NOMO-1 treated with DMSO at 0.1 percent for 48 hours (cell line): ENCODE measurements at regions not wholly inside any gene's neighbourhood (a gene's known extent, or its start where the extent isn't known, plus 50 kb on each side); places are given as distances from the start of the nearest gene placed in this dataset.

Source experiments
- DNase-seq: peaks from one replicate; lab custom pipeline; 2025; ENCODE audit not compliant: unreplicated experiment; lab: John Stamatoyannopoulos, UW

GRCh38 chr11:112579282-112579681 is 318.6 kb upstream of the PLET1 start:
- DNase-seq, result no peak

DNA sequence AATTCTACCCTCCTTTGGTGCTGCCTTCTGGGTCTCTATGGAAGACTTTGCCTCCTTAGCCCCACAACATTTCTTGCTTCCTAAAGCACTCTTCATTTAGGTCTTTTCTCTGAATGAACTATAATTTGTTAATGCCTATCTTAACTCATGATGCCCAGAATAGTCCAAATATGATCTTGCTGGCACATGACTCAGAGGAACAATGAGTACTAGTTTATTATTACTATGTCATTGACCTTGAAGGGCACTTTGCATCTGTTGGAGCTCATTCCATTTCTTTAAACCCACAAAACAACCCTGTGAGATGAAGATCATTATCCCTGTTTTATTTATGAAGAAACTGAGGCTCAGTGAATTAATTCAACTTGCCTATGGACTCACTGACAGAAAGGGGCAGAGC is 320.2 kb upstream of the PLET1 start:
- DNase-seq, result no peak

GRCh38 chr11:112581747-112582146 is 321.1 kb upstream of the PLET1 start:
- no peak for DNase-seq

DNA sequence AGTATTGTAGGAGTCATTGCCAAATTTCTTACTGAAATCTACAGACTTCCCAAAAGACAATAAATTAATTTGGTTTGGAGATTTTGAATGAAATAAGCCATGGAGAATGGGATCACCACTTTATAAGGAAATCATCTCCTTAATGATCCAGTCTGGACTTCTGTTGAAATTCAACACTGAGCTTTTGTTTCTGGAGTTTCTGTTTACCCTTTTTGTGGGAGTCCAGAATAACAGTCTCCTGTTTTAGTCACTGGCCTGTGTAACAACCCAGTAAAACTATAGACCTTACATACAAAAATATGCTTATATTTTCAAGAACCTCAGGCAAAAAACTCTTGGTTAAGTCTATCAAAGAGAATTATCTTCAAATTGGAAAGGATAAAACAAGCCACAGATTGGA is 321.7 kb upstream of the PLET1 start:
- DNase-seq, result no peak

DNA sequence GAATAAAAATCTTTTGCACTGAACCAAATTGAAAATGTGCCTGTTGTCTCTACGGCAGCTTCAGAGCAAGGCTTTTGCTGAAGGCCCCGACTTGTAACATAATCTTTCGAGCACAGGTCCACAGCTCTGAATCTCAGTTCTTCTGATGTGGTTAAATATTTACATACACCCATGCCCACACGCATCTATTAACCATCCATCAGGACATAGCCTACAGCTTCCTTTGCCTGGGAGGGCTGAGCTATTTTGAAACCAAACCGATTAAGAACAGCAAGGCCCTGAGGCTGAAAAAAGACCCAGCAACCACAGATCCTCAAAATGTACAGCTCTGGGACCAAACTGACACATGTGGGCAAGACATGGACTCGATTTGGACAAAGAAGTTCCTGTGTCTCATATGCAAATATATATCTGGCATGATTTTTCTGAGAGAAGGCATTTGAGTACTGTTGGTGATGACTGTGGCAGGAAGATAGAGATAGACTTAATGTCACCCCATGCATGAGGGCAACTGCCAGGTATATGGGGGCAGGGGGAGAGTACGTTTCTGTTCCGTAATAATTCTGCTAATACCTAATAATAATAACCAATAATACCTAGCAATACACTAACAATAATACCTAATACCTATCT is 322.7 kb upstream of the PLET1 start:
- DNase-seq, result no peak

- DNase-seq, result no peak
Measured at GRCh38 chr11:112584672-112585071, 324.0 kb upstream of the PLET1 start.

DNA sequence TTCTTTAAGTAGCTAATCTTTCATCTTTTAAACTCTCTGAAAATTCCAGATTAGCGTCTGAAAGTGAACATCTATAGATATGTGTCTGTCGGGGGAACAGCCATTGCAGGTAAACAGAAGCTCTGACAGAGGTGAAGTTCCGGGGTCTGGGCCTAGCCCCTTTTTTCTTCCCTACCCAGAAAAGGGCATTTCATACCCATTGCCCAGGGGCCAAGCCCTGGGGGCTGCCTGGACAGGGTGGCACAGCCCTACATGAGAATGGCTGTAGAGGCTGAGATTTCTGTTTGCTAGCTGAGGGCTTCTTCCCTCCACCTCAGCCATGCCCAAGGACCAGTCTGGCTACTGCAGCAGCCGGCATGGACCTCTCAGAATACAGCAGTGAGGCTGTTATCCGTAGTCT is 327.0 kb upstream of the PLET1 start:
- no peak for DNase-seq

GRCh38 chr11:112588252-112588694 is 327.6 kb upstream of the PLET1 start:
- peak; percentile 73 for DNase-seq

DNA sequence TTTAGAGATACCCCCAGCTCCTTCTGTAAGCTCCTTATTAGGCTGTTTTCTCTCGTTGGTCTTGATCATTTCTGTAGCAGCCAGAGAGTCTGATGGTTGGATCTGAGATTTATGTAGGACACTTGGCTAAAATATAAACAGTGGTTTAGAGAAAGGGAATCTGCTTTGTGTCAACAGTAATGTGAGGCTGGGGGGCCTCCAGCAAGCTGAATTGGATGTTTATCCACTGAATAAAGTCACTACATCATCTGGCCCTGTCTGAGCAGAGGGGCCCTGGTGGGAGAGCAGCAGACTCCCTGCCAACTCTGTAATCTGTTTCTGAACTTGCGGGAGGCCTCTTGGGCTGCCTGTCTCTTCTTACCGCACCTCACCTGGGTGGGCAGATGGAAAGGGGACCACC is 328.5 kb upstream of the PLET1 start:
- DNase-seq, result no peak

GRCh38 chr11:112590764-112591163 is 330.1 kb upstream of the PLET1 start:
- no peak for DNase-seq

GRCh38 chr11:112593440-112593839 is 332.8 kb upstream of the PLET1 start:
- DNase-seq, result no peak

DNA sequence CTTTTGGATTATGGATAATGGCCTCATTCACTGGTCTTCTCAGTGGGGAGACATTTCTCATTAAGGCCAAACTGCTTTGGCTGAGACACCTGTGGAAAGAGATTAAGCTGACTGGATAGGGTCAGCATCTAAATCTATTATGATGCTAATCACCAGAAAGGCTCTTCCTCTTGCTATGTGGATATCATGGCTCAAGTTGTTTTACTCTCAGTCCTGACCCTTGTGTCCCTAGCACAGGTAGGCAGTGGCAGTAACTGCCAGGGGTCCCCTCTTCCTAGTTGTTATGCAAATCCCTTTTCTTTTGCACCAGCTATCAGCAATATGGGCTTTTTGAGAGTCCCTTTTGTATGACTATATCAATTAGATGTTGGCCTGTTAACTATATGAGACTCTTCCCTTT is 335.7 kb upstream of the PLET1 start:
- no peak for DNase-seq

DNA sequence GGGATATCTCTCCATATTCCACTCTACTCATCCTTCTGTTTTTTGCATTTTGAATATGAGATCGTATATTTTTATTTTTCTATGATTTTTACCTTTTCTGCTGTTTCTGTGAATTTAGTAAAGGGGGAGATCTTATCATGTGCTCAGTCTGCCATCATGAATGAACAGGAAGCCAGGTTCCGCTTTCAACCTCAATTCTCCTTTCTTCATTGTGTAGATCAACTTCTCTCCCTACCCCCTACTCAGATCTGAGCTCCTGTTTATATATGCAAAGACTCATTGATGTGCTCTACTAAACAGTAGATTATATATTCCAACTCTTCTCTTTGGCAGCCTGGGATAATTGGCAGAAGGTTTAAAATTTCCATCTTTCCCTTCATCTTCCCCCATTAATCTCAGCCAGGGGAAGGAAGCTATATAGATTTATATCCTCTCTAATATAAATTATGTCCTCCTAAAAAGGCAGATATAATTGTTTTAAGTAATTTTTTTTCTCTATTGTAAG is 336.7 kb upstream of the PLET1 start:
- no peak for DNase-seq

DNA sequence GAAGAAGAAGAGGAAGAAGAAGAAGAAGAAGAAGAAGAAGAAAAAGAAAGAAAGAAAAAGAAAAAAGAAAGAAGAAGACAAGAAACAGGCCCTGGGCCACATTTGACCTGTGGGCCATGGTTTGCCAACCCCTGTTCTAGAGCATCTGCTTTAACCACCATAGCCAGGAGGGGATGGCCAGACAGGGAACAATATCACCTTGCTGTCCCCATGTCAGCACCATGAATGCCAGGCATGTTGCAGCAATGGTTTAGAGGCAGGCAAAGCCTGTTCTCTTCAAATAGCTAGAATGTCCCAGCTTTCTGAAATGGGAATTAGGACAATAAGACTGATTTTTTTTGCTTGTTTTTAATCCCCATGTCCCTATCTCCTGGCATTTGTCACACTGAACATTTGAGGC is 338.6 kb upstream of the PLET1 start:
- DNase-seq, result no peak

- peak; percentile 27 for DNase-seq
Measured at GRCh38 chr11:112599856-112600533, 339.3 kb upstream of the PLET1 start.

GRCh38 chr11:112605093-112605666 is 344.5 kb upstream of the PLET1 start:
- DNase-seq, result no peak

DNA sequence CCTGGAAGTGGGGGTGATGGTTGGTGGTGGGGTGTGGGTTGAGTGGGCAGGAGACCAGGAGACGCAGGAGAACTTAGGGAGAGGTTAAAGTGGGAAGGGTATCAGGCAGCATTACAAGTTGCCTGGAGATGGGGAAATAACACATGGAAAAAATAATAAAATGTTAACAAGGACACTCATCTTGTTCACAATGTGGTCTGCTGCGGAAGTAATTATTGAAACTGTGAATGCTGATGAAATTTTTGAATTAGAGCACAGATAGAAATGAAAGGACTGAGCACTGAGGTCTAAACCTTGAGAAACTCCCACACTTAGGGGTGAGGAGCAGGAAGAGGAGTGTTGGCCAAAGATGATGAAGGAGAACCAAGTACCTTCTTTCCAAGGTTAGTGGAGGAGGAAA is 346.0 kb upstream of the PLET1 start:
- DNase-seq, result peak; percentile 55

DNA sequence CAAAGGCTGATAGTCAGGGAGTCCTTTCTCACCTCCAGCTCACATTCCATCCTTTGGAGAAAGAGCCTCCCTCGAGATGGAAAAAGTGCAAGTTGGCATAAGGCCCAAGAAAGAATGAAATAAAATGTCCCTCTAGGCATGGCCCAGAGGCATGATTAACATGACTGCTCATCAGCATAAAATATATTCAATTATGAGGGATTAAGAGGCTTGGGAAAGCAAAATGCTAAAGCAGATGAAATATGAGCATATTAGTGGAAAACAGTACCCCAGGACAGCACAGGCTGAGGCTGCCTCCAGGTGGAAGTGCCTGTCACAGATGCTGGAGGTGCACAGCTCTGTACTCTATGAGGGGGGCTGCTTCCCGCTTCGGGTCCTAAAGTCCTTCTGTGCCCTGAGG is 347.8 kb upstream of the PLET1 start:
- DNase-seq, result no peak

GRCh38 chr11:112610494-112610893 is 349.8 kb upstream of the PLET1 start:
- no peak for DNase-seq

GRCh38 chr11:112610996-112611750 is 350.0 kb upstream of the NCAM1 start:
- no peak for DNase-seq

DNA sequence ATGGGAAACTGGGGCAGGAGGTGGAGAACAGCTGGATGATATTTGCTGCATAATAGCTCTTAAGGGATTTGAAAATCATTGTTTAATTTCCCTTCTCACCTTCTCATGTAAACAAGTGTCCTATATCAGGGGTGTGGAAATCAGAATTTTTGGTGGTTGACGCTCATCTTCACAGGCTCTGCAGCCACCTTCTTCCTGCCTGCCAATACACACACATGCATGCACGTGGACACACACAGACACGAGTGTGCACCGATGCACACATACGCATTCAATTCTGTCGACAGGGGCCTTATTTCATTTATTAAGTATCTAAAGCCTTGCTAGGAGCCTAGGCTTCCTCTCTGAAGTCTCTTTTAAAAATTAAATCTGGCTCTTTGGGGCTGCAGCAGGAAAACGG is 349.4 kb upstream of the NCAM1 start:
- DNase-seq, result no peak
